ENCODE measurements at regions not wholly inside any gene's neighbourhood (a gene's known extent, or its start where the extent isn't known, plus 50 kb on each side); places are given as distances from the start of the nearest gene placed in this dataset.
A peak's percentile ranks its signal among the peaks of the same experiment; 100 is the strongest.

- Histone ChIP-seq H2AK5ac (ENCODE audit: low read depth, low read length) (no peak overlapping the region), H3K9ac (ENCODE audit: low read depth, low read length) (no peak overlapping the region), H3K79me1 (ENCODE audit: low read depth in 1 of 2, low read length in 2 of 2) (peaks cover 0 to 3% of the 10 kb centered on the region in 2 experiments; a peak in 1 of 4 replicates), H3K4ac (ENCODE audit: low read depth, low read length) (no peak overlapping the region), H2BK5ac (ENCODE audit: low read depth, low read length, poor library complexity, severe bottlenecking) (peak overlapping the region; percentile 52), H3K9me1 (ENCODE audit: insufficient read depth, low read length) (0 out of 2 replicates have a peak, but pooled peaks cover 4% of the 10 kb centered on the region), H3K4me2 (ENCODE audit: low read depth, low read length) (no peak overlapping the region; the same call in 1 of the 2 replicates), H3K23ac (ENCODE audit: low read depth, low read length) (no peak overlapping the region), H3K9me3 (ENCODE audit: control insufficient read depth, insufficient read depth, low read length) (no peaks in the 10 kb centered on the region; the same call in 1 of the 2 replicates), H3K27me3 (ENCODE audit: control insufficient read depth, insufficient read depth, low read length) (no peaks in the 10 kb centered on the region), H2BK15ac (ENCODE audit: low read depth, low read length) (no peak overlapping the region), H4K5ac (ENCODE audit: low read depth, low read length) (no peak overlapping the region), H3K27ac (ENCODE audit: insufficient read depth, low read length) (no peak overlapping the region), H4K20me1 (ENCODE audit: insufficient read depth, low read length) (no peaks in the 10 kb centered on the region), H3K4me1 (ENCODE audit: control insufficient read depth, insufficient read depth, low read length) (no peaks in the 10 kb centered on the region; the same call in 1 of the 2 replicates), H2BK120ac (ENCODE audit: low read depth, low read length) (no peak overlapping the region), H3K4me3 (ENCODE audit: insufficient read depth, low read depth, low read length) (no peak overlapping the region), H2BK20ac (ENCODE audit: low read depth, low read length) (no peak overlapping the region), H3K18ac (ENCODE audit: low read depth, low read length) (no peak overlapping the region), H2AK9ac (replicated peaks; ENCODE audit: low read depth, low read length, poor library complexity) (no peak overlapping the region), H3K14ac (replicated peaks; ENCODE audit: low read depth, low read length) (no peak overlapping the region), H3K36me3 (ENCODE audit: control insufficient read depth, insufficient read depth, low read length) (no peaks in the 10 kb centered on the region), H4K91ac (ENCODE audit: insufficient read depth, low read depth, low read length) (0 out of 2 replicates have a peak overlapping the region, but pooled peaks have one; percentile 40), H2AFZ (replicated peaks; ENCODE audit: low read length, poor library complexity) (no peak overlapping the region), H3K56ac (ENCODE audit: extremely low read depth, insufficient read depth, low read length) (no peak overlapping the region), H4K8ac (ENCODE audit: low read depth in 2 of 2, low read length in 2 of 2) (no peak overlapping the region)
- BruUV-seq (replicated peaks), result no TSS peak
- TF ChIP-seq FOS (IDR thresholded peaks at IDR 0.05; ENCODE audit: low read depth, low read length), result 0 out of 2 replicates have a peak, but pooled peaks have one; percentile 19
- TF ChIP-seq CEBPB (IDR thresholded peaks at IDR 0.05; ENCODE audit: low read depth, low read length), result no peak
- TF ChIP-seq NFE2L2 (IDR thresholded peaks at IDR 0.05; ENCODE audit: low read depth, low read length), result no peak
- in situ Hi-C loops (cut with MboI; ENCODE audit: low sequenced_read_pairs), result no loop called here
- intact Hi-C loops (cut with micrococcal nuclease), result no loop called here
- ChIA-PET POLR2A (ENCODE audit: unreplicated experiment) (interaction anchor here (0.6 kb wide), 1 partner anchor 1520 kb away, joined by 3 read pairs; no protein-coding TSS in a partner anchor), CTCF (no interaction called here)
- DNase-seq (peak; percentile 74), ATAC-seq (ENCODE audit: low read depth) (peak; percentile 90)
- dilution Hi-C loops (cut with HindIII; ENCODE audit: low sequenced_read_pairs, unreplicated experiment), result no loop called here
- 33% methylated on average over 1 of the region's 2 CpGs; no CpG with 5 or more reads in 1 of the 2 experiments for WGBS, 2 experiments (ENCODE audit: extremely low coverage in 2 of 2, insufficient read length in 1 of 2)
Observed at GRCh38 chr5:94021246-94021645, 279.8 kb upstream of the POU5F2 start.
